ENCODE measurements at regions not wholly inside any gene's neighbourhood (a gene's known extent, or its start where the extent isn't known, plus 50 kb on each side); places are given as distances from the start of the nearest gene placed in this dataset.

- TF ChIP-seq CTCF (conservative IDR thresholded peaks at IDR 0.05) (no peak), EZH2 (IDR thresholded peaks at IDR 0.05; ENCODE audit: low read depth) (no peak)
Observed at GRCh38 chr2:129181963-129182362, 797.5 kb upstream of the RAB6C start.
